Gastroesophageal sphincter (tissue), 3 donors: ENCODE measurements at regions not wholly inside any gene's neighbourhood (a gene's known extent, or its start where the extent isn't known, plus 50 kb on each side); places are given as distances from the start of the nearest gene placed in this dataset.

Experiments
- CTCF ChIP-seq, 4 experiments: fragments of 200-600 bp in 2 of 4; fragments of 450-650 bp in 2 of 4; sonication (generic) in 1 of 4; IDR thresholded peaks; one replicate each; pipeline ENCODE4 v1.5.1; 2017 to 2019; ENCODE audit warnings: antibody characterized with exemption in 4 of 4, mild to moderate bottlenecking in 2 of 4, moderate library complexity in 2 of 4
- POLR2A ChIP-seq, 2 donors: fragments of 450-650 bp; IDR thresholded peaks; one replicate each; pipeline ENCODE4 v1.6.1; 2017; ENCODE audit warnings: antibody characterized with exemption in 2 of 2, mild to moderate bottlenecking in 2 of 2, moderate library complexity in 1 of 2
- POLR2AphosphoS5 ChIP-seq: sonication (generic); formaldehyde crosslinking; IDR thresholded peaks from one replicate; pipeline ENCODE4 v1.6.1; 2017; ENCODE audit warnings: antibody characterized with exemption

GRCh38 chr1:185444676-185445075 is 127.6 kb upstream of the IVNS1ABP start:
- TF ChIP-seq CTCF (IDR thresholded peaks at IDR 0.05) (no peak), POLR2A (IDR thresholded peaks at IDR 0.05) (no peak), POLR2AphosphoS5 (no peak)
